ENCODE measurements at regions not wholly inside any gene's neighbourhood (a gene's known extent, or its start where the extent isn't known, plus 50 kb on each side); places are given as distances from the start of the nearest gene placed in this dataset.

- no peak overlapping the region for H3K4me3 ChIP-seq (ENCODE audit: low read depth in 1 of 2, low read length in 1 of 2)
- H3K27me3 ChIP-seq: no peaks in the 10 kb centered on the region
- H3K27ac ChIP-seq: no peak overlapping the region
- peak; percentile 88 for TF ChIP-seq CTCF (IDR thresholded peaks at IDR 0.05)
- peaks cover 19 to 37% of the 10 kb centered on the region in 2 experiments for H3K4me1 ChIP-seq (ENCODE audit: control insufficient read depth in 1 of 2, insufficient read depth in 1 of 2, low read depth in 1 of 2, low read length in 1 of 2)
- no peaks in the 10 kb centered on the region for H3K9me3 ChIP-seq
- H3K36me3 ChIP-seq: no peaks in the 10 kb centered on the region
Measured at GRCh38 chr17:34171245-34171818, 83.8 kb upstream of the CCL2 start.

- no peak overlapping the region for H3K4me3 ChIP-seq (ENCODE audit: low read depth in 1 of 2, low read length in 1 of 2)
- H3K9me3 ChIP-seq: no peaks in the 10 kb centered on the region
- H3K4me1 ChIP-seq (ENCODE audit: control insufficient read depth in 1 of 2, insufficient read depth in 1 of 2, low read depth in 1 of 2, low read length in 1 of 2): peaks cover 19 to 44% of the 10 kb centered on the region in 2 experiments
- no peak for TF ChIP-seq CTCF (IDR thresholded peaks at IDR 0.05)
- H3K27ac ChIP-seq: no peak overlapping the region
- H3K27me3 ChIP-seq: no peaks in the 10 kb centered on the region
- H3K36me3 ChIP-seq: no peaks in the 10 kb centered on the region
Measured at GRCh38 chr17:34172390-34172918, 82.6 kb upstream of the CCL2 start.

GRCh38 chr17:34173241-34173640 is 81.8 kb upstream of the CCL2 start:
- H3K27me3 ChIP-seq: no peaks in the 10 kb centered on the region
- H3K27ac ChIP-seq: no peak overlapping the region
- no peak for TF ChIP-seq CTCF (IDR thresholded peaks at IDR 0.05)
- H3K9me3 ChIP-seq: no peaks in the 10 kb centered on the region
- H3K4me1 ChIP-seq (ENCODE audit: control insufficient read depth in 1 of 2, insufficient read depth in 1 of 2, low read depth in 1 of 2, low read length in 1 of 2): peaks cover 19 to 52% of the 10 kb centered on the region in 2 experiments
- H3K4me3 ChIP-seq (ENCODE audit: low read depth in 1 of 2, low read length in 1 of 2): no peak overlapping the region
- no peaks in the 10 kb centered on the region for H3K36me3 ChIP-seq

GRCh38 chr17:34174496-34174895 is 80.6 kb upstream of the CCL2 start:
- Histone ChIP-seq H3K27ac (no peak overlapping the region), H3K9me3 (no peaks in the 10 kb centered on the region), H3K27me3 (no peaks in the 10 kb centered on the region), H3K4me3 (ENCODE audit: low read depth in 1 of 2, low read length in 1 of 2) (no peak overlapping the region), H3K36me3 (no peaks in the 10 kb centered on the region), H3K4me1 (ENCODE audit: control insufficient read depth in 1 of 2, insufficient read depth in 1 of 2, low read depth in 1 of 2, low read length in 1 of 2) (peaks cover 19 to 54% of the 10 kb centered on the region in 2 experiments)
- no peak for TF ChIP-seq CTCF (IDR thresholded peaks at IDR 0.05)

GRCh38 chr17:34176440-34176839 is 78.6 kb upstream of the CCL2 start:
- Histone ChIP-seq H3K36me3 (no peaks in the 10 kb centered on the region), H3K4me3 (ENCODE audit: low read depth in 1 of 2, low read length in 1 of 2) (no peak overlapping the region), H3K4me1 (ENCODE audit: control insufficient read depth in 1 of 2, insufficient read depth in 1 of 2, low read depth in 1 of 2, low read length in 1 of 2) (peaks cover 19 to 60% of the 10 kb centered on the region in 2 experiments), H3K27me3 (no peaks in the 10 kb centered on the region), H3K9me3 (no peaks in the 10 kb centered on the region), H3K27ac (no peak overlapping the region)
- TF ChIP-seq CTCF (IDR thresholded peaks at IDR 0.05): no peak

All from neutrophil (primary cell).